ENCODE measurements at regions not wholly inside any gene's neighbourhood (a gene's known extent, or its start where the extent isn't known, plus 50 kb on each side); places are given as distances from the start of the nearest gene placed in this dataset.
"Not testable (repeated sequence)": the region's sequence is repeated elsewhere in the genome, so short reads cannot be mapped to it uniquely, and the experiment has no call there.

DNA sequence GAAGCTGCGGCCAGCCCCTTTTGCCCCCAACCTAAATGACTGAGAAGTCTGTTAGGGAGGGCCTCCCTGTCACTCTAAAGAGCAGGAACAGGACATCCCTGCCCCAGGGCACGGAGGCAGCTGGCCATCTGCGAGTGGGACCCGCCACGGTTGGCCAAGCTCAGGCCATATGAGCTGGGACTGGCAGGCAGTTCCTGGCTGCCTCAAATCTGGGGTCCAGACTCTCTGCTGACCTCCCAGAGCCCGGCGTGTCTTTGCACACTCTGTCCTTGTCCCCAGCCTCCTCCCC is 143.0 kb downstream of the IGLL1 start:
- TF ChIP-seq, protein P1, sequence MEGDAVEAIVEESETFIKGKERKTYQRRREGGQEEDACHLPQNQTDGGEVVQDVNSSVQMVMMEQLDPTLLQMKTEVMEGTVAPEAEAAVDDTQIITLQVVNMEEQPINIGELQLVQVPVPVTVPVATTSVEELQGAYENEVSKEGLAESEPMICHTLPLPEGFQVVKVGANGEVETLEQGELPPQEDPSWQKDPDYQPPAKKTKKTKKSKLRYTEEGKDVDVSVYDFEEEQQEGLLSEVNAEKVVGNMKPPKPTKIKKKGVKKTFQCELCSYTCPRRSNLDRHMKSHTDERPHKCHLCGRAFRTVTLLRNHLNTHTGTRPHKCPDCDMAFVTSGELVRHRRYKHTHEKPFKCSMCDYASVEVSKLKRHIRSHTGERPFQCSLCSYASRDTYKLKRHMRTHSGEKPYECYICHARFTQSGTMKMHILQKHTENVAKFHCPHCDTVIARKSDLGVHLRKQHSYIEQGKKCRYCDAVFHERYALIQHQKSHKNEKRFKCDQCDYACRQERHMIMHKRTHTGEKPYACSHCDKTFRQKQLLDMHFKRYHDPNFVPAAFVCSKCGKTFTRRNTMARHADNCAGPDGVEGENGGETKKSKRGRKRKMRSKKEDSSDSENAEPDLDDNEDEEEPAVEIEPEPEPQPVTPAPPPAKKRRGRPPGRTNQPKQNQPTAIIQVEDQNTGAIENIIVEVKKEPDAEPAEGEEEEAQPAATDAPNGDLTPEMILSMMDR (IDR thresholded peaks at IDR 0.05): not testable (repeated sequence)
- not testable (repeated sequence) for TF ChIP-seq ZFX (IDR thresholded peaks at IDR 0.05; ENCODE audit: borderline replicate concordance)
